Gastroesophageal sphincter (tissue), 3 donors: ENCODE measurements at regions not wholly inside any gene's neighbourhood (a gene's known extent, or its start where the extent isn't known, plus 50 kb on each side); places are given as distances from the start of the nearest gene placed in this dataset.

Experiments used
- POLR2AphosphoS5 ChIP-seq: sonication (generic); formaldehyde crosslinking; IDR thresholded peaks from one replicate; pipeline ENCODE4 v1.6.1; 2017; ENCODE audit warnings: antibody characterized with exemption
- TF ChIP-seq, protein P1 (sequence below), 4 experiments: fragments of 200-600 bp in 2 of 4; fragments of 450-650 bp in 2 of 4; sonication (generic) in 1 of 4; IDR thresholded peaks; one replicate each; pipeline ENCODE4 v1.5.1; 2017 to 2019; ENCODE audit warnings: antibody characterized with exemption in 4 of 4, mild to moderate bottlenecking in 2 of 4, moderate library complexity in 2 of 4

DNA sequence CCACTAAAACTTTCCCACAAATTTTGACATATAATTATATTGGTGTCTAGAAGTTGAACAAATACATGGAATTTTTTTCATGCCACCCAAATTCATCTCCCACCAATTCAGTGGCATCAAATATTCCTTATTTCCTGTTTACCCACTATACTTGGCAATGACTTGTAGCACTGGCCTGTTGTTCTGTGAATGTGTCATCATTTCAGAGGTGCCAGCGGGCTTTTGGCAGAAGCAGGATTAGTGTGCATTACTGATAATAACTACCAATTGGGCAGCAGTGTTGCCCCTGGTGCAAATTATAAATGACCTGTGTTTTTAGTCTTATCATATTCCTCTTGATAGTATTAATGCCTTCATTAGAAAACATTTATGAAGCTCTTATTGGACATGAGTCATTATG, 121.3 kb downstream of the TFAP2B start:
- no peak for TF ChIP-seq POLR2AphosphoS5
- TF ChIP-seq, protein P1, sequence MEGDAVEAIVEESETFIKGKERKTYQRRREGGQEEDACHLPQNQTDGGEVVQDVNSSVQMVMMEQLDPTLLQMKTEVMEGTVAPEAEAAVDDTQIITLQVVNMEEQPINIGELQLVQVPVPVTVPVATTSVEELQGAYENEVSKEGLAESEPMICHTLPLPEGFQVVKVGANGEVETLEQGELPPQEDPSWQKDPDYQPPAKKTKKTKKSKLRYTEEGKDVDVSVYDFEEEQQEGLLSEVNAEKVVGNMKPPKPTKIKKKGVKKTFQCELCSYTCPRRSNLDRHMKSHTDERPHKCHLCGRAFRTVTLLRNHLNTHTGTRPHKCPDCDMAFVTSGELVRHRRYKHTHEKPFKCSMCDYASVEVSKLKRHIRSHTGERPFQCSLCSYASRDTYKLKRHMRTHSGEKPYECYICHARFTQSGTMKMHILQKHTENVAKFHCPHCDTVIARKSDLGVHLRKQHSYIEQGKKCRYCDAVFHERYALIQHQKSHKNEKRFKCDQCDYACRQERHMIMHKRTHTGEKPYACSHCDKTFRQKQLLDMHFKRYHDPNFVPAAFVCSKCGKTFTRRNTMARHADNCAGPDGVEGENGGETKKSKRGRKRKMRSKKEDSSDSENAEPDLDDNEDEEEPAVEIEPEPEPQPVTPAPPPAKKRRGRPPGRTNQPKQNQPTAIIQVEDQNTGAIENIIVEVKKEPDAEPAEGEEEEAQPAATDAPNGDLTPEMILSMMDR (IDR thresholded peaks at IDR 0.05): no peak
